ENCODE measurements at regions not wholly inside any gene's neighbourhood (a gene's known extent, or its start where the extent isn't known, plus 50 kb on each side); places are given as distances from the start of the nearest gene placed in this dataset.

DNA sequence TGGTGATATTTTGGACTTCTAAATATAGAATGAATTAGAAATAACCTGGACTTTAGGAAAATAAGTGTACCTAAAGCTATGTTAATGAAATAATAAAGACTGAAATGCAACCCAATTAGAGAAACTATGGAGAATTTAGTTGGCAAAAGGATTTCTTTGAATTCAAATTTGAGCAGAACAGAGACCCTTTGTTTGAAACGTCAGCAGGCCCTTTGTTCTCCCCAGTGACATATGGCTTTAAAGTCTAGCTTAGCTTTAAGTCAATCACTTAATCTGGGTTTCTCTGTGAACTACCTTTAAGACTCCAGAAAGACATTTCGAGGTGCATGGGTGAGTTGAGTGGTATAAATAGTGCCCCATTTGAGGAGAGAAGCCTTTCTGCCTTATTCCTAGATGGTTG lies 130.5 kb upstream of the CREB1 start:
- no peak overlapping the region for H3K9ac ChIP-seq
- H3K27ac ChIP-seq, result no peak overlapping the region
- no peaks in the 10 kb centered on the region for H3K79me2 ChIP-seq
- TF ChIP-seq, protein P1, sequence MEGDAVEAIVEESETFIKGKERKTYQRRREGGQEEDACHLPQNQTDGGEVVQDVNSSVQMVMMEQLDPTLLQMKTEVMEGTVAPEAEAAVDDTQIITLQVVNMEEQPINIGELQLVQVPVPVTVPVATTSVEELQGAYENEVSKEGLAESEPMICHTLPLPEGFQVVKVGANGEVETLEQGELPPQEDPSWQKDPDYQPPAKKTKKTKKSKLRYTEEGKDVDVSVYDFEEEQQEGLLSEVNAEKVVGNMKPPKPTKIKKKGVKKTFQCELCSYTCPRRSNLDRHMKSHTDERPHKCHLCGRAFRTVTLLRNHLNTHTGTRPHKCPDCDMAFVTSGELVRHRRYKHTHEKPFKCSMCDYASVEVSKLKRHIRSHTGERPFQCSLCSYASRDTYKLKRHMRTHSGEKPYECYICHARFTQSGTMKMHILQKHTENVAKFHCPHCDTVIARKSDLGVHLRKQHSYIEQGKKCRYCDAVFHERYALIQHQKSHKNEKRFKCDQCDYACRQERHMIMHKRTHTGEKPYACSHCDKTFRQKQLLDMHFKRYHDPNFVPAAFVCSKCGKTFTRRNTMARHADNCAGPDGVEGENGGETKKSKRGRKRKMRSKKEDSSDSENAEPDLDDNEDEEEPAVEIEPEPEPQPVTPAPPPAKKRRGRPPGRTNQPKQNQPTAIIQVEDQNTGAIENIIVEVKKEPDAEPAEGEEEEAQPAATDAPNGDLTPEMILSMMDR (IDR thresholded peaks at IDR 0.05), result no peak
- no peak overlapping the region for H3K4me3 ChIP-seq (ENCODE audit: low read depth, low read length)
- H3K4me1 ChIP-seq, result no peaks in the 10 kb centered on the region
- no peaks in the 10 kb centered on the region for H3K9me3 ChIP-seq (ENCODE audit: control insufficient read depth, low read length)
- no peak overlapping the region for H2AFZ ChIP-seq
- H3K27me3 ChIP-seq (ENCODE audit: control insufficient read depth, insufficient read depth, low read length), result no peaks in the 10 kb centered on the region
- no peaks in the 10 kb centered on the region for H3K36me3 ChIP-seq (ENCODE audit: control insufficient read depth, insufficient read depth, low read length)
- H3K4me2 ChIP-seq (ENCODE audit: low read length), result no peak overlapping the region

DNA sequence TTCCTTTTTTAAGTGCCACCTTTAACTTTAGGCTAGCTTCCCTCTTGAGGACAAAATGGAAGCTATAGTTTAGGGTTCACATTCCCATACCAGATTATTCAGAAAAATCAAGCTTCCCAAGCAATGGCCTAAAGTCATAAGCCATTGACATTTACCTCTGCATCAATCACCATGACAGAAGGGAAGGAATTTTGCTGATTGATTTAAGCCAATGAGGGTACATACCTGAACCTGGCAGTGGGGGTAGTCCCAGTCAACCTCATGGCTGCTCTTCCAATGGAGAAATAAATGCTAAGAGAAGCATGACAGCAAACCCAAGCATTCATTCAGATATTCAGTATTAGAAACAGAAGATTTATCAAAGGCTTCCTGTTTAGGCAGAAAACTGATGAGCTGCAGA lies 128.4 kb upstream of the CREB1 start:
- H3K79me2 ChIP-seq, result no peaks in the 10 kb centered on the region
- H3K9me3 ChIP-seq (ENCODE audit: control insufficient read depth, low read length), result no peaks in the 10 kb centered on the region
- no peaks in the 10 kb centered on the region for H3K4me1 ChIP-seq
- no peaks in the 10 kb centered on the region for H3K27me3 ChIP-seq (ENCODE audit: control insufficient read depth, insufficient read depth, low read length)
- H3K4me3 ChIP-seq (ENCODE audit: low read depth, low read length), result no peak overlapping the region
- H3K36me3 ChIP-seq (ENCODE audit: control insufficient read depth, insufficient read depth, low read length), result no peaks in the 10 kb centered on the region
- H3K4me2 ChIP-seq (ENCODE audit: low read length), result no peak overlapping the region
- no peak overlapping the region for H3K9ac ChIP-seq
- no peak overlapping the region for H2AFZ ChIP-seq
- TF ChIP-seq, protein P1 (IDR thresholded peaks at IDR 0.05), result no peak
- no peak overlapping the region for H3K27ac ChIP-seq

DNA sequence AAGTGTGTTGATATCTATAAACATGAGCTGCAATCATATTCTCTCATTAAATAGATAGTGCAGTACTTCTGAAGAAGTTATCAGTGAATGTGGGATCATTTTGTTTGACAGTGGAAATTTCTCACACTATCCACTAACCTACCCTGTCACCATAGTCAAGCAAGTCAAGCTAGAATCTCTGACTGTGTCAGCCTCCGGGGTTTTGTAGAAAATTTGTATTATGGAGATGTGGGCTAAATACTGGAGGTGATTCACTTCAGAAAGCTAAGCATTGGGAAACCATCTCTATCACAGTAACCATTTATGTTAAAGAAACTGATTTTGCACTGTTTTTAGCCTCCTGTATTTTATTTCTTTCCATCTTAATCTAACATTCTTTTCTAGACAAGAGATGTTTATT lies 126.6 kb upstream of the CREB1 start:
- Histone ChIP-seq H3K27ac (no peak overlapping the region), H3K9ac (no peak overlapping the region), H3K27me3 (ENCODE audit: control insufficient read depth, insufficient read depth, low read length) (no peaks in the 10 kb centered on the region), H3K4me3 (ENCODE audit: low read depth, low read length) (no peak overlapping the region), H3K4me1 (peaks cover 6% of the 10 kb centered on the region), H2AFZ (no peak overlapping the region), H3K79me2 (no peaks in the 10 kb centered on the region), H3K4me2 (ENCODE audit: low read length) (no peak overlapping the region), H3K36me3 (ENCODE audit: control insufficient read depth, insufficient read depth, low read length) (no peaks in the 10 kb centered on the region), H3K9me3 (ENCODE audit: control insufficient read depth, low read length) (no peaks in the 10 kb centered on the region)
- TF ChIP-seq, protein P1 (IDR thresholded peaks at IDR 0.05), result no peak

DNA sequence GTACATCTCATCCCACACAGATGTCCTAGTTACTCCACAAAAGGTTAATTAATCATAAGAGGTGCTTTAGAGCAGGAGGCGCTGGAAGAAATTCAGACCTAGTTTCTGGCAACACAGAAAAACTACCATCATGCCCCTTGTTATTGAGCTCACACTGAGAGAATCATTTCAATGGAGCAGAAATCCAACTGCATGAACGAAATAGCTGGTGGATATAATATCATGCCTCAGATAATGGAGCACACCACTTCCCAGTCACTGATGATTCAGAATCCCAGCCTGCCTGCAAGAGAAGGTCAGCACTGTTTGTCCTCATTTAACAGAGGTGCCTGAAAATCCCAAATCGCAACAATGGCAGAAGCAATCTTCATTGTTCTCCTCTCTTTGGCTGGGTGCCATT lies 125.8 kb upstream of the CREB1 start:
- no peaks in the 10 kb centered on the region for H3K27me3 ChIP-seq (ENCODE audit: control insufficient read depth, insufficient read depth, low read length)
- H3K9ac ChIP-seq, result no peak overlapping the region
- no peak overlapping the region for H2AFZ ChIP-seq
- H3K79me2 ChIP-seq, result no peaks in the 10 kb centered on the region
- H3K9me3 ChIP-seq (ENCODE audit: control insufficient read depth, low read length), result no peaks in the 10 kb centered on the region
- H3K27ac ChIP-seq, result no peak overlapping the region
- no peak overlapping the region for H3K4me3 ChIP-seq (ENCODE audit: low read depth, low read length)
- no peaks in the 10 kb centered on the region for H3K36me3 ChIP-seq (ENCODE audit: control insufficient read depth, insufficient read depth, low read length)
- no peak overlapping the region for H3K4me2 ChIP-seq (ENCODE audit: low read length)
- TF ChIP-seq, protein P1 (IDR thresholded peaks at IDR 0.05), result no peak
- peaks cover 11% of the 10 kb centered on the region for H3K4me1 ChIP-seq

DNA sequence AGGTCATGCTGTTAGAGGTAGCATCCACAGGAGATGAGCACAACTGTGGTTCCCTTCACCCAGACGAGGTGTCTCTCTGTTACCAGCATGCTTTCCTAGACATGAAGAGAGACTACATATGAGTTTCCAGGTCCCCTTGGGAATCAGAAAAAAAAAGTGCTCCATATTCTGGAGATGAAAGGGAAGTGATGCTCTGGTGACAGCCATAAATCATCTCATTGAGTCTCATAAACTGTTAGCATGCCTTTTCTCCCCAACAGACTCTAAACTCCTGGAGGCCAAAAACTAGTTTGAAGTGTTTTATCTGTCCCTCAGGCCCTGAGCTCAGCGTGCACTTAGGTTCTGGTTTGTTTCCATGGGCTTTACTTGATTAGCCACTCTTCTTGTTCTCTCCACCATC lies 124.6 kb upstream of the CREB1 start:
- H3K4me3 ChIP-seq (ENCODE audit: low read depth, low read length), result no peak overlapping the region
- no peaks in the 10 kb centered on the region for H3K9me3 ChIP-seq (ENCODE audit: control insufficient read depth, low read length)
- H3K27ac ChIP-seq, result no peak overlapping the region
- H3K4me2 ChIP-seq (ENCODE audit: low read length), result no peak overlapping the region
- no peak overlapping the region for H3K9ac ChIP-seq
- H3K27me3 ChIP-seq (ENCODE audit: control insufficient read depth, insufficient read depth, low read length), result no peaks in the 10 kb centered on the region
- peaks cover 15% of the 10 kb centered on the region for H3K4me1 ChIP-seq
- no peak overlapping the region for H2AFZ ChIP-seq
- TF ChIP-seq, protein P1 (IDR thresholded peaks at IDR 0.05), result no peak
- no peaks in the 10 kb centered on the region for H3K79me2 ChIP-seq
- no peaks in the 10 kb centered on the region for H3K36me3 ChIP-seq (ENCODE audit: control insufficient read depth, insufficient read depth, low read length)

Data from parathyroid adenoma (tissue), 2 donors.